H7 (cell line): ENCODE measurements at regions not wholly inside any gene's neighbourhood (a gene's known extent, or its start where the extent isn't known, plus 50 kb on each side); places are given as distances from the start of the nearest gene placed in this dataset.
A peak's percentile ranks its signal among the peaks of the same experiment; 100 is the strongest.

Source experiments
- DNase-seq: peaks from one replicate; pipeline ENCODE4 v3.0.0; 2012
- H3K27me3 ChIP-seq: 2 replicates; pipeline ENCODE4 v1.6.0; 2011; ENCODE audit warnings: mild to moderate bottlenecking, low read length; ENCODE audit not compliant: control insufficient read depth, insufficient read depth
- H3K36me3 ChIP-seq: replicated peaks from 2 replicates; pipeline ENCODE4 v1.5.1; 2011; ENCODE audit warnings: low read length; ENCODE audit not compliant: control insufficient read depth, insufficient read depth
- H3K4me3 ChIP-seq: 2 replicates; pipeline ENCODE4 v1.5.1; 2011; ENCODE audit warnings: low read depth, mild to moderate bottlenecking, control low read depth, low read length, moderate library complexity; ENCODE audit not compliant: insufficient read depth

DNA sequence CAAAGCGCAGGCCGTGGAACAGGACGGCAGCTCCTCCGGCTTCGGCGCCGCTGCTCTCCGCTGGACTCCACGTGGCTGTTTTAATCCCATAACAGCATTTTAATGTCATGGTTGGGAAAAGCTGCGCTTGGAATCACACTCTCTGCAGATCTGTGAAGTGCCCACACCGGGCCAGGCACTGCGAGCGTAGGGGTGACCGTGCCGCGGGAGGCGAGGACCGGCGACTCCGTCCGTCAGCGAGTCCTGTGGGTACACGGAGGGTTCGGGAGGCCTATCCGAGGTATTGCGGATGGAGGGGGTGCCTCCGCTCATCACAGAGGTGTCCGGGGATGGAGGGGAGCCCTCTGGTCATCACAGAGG, 198.0 kb upstream of the SALL3 start:
- Histone ChIP-seq H3K36me3 (no peaks in the 10 kb centered on the region), H3K27me3 (no peaks in the 10 kb centered on the region), H3K4me3 (no peak overlapping the region)
- DNase-seq = no peak

DNA sequence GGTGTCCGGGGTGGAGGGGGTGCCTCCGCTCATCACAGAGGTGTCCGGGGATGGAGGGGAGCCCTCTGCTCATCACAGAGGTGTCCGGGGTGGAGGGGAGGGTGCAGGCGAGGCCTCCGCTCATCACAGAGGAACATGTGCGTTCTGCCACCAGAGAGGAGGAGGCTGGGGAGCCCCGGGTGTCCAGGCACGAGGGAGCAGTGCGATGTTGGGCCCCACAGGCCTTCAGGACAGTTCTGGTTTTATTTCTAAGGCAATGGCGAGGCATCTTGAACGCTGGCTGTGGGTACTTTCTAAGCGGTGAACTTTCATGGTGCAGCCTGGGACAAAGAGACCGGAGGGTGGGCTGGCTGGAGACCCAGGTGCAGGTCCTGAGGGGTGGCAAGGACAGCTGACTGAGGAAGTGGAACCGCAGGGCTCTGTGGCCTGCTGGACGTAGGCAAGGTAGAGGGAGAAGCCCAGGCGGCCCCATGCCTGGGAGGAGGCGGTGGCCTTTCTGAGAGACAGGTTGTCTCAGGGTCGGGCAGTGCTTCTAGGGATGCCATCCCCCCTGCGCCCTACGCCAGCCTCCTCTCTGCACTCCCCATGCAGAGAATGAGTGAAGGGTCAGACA, 196.6 kb upstream of the SALL3 start:
- H3K27me3 ChIP-seq = no peaks in the 10 kb centered on the region
- no peak overlapping the region for H3K4me3 ChIP-seq
- H3K36me3 ChIP-seq = no peaks in the 10 kb centered on the region
- DNase-seq = peak; percentile 40

DNA sequence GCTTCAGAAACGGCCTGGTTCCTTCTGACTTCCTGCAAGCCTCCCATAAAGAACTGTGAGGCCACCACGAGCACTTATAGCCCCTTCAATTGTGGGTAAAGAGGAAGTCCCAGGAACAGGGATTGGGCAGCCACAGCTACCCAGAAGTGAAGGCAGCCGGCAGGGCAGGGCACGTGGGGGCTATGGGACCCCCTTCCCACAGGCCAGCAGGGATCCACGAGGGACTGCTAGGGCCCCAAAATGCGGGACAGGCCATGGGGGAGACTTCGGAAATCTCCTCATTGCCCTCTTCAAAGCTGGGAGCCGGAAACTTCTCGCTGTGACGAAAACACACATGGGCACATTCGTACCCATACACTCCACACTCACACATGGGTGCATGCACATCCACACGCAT, 196.1 kb upstream of the SALL3 start:
- H3K36me3 ChIP-seq = no peaks in the 10 kb centered on the region
- H3K27me3 ChIP-seq = no peaks in the 10 kb centered on the region
- H3K4me3 ChIP-seq = no peak overlapping the region
- DNase-seq = peak; percentile 27

DNA sequence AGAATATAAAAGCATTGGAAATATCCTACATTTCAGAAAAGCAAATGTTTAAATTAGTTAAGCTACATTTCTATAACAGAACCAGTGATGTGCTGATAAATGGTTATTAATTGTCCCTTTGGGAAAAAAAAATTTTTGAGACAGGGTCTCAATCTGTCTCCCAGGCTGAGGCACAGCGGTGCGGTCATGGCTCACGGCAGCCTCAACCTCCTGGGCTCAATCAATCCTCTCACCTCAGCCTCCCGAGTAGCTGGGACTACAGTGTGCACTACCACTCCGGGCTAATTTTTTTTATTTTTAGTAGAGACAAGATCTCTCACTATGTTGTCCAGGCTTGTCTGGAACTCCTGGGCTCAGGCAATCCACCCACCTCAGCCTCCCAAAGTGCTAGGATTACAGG, 194.8 kb upstream of the SALL3 start:
- Histone ChIP-seq H3K36me3 (no peaks in the 10 kb centered on the region), H3K4me3 (no peak overlapping the region), H3K27me3 (no peaks in the 10 kb centered on the region)
- DNase-seq = no peak

DNA sequence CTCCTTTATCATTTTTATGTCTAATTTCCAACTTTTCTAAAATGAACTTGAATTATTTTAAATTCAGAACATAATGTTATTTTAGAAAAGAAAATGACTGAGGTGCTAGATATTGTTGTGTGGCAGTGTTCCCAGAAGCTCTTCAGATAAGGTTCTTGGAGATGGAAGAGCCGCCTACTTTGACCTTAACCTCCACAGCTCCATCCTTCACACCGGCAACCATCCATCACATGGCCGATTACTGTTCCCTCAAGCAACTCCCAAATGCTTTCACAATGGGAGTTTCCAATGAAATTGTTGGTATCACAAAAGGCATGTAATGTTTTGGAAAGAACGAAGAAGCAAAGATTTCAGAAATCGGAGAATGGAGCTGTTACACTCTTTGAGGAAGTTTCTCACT, 193.9 kb upstream of the SALL3 start:
- Histone ChIP-seq H3K36me3 (no peaks in the 10 kb centered on the region), H3K27me3 (no peaks in the 10 kb centered on the region), H3K4me3 (no peak overlapping the region)
- no peak for DNase-seq

DNA sequence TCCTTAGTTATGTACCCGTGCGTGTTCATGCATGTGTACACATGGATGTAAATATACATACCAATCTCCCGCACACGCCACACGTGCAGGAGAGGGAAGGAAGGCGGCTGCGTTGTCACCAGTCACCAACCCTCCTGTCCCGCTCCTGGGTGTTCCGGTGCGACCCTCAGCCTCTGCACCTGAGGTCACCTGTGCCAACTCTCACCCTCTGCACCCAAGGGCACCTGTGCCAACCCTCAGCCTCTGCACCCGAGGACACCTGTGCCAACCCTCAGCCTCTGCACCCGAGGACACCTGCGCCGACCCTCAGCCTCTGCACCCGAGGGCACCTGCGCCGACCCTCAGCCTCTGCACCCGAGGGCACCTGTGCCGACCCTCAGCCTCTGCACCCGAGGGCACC, 192.8 kb upstream of the SALL3 start:
- no peak overlapping the region for H3K4me3 ChIP-seq
- DNase-seq = peak; percentile 19
- H3K27me3 ChIP-seq = no peaks in the 10 kb centered on the region
- no peaks in the 10 kb centered on the region for H3K36me3 ChIP-seq

DNA sequence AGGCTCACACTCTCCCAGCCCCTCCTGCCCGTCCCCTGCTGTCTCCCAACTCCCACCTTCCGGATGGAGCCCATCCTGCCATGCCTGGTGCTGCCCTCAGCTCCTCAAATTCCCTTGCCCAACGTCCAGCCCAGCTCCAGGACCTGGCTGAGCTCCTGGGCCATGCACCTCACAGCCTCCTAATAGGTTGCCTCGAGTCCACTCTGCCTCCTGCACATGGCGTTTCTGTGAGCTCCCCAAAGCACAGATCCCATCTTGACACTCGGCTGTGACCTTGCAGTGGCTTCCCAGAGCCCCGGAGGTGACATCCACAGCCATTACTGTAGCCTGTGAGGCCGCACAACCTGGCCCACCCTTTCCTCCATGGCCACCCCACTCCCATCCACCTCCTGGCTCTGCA, 191.9 kb upstream of the SALL3 start:
- Histone ChIP-seq H3K4me3 (no peak overlapping the region), H3K27me3 (no peaks in the 10 kb centered on the region), H3K36me3 (no peaks in the 10 kb centered on the region)
- no peak for DNase-seq

DNA sequence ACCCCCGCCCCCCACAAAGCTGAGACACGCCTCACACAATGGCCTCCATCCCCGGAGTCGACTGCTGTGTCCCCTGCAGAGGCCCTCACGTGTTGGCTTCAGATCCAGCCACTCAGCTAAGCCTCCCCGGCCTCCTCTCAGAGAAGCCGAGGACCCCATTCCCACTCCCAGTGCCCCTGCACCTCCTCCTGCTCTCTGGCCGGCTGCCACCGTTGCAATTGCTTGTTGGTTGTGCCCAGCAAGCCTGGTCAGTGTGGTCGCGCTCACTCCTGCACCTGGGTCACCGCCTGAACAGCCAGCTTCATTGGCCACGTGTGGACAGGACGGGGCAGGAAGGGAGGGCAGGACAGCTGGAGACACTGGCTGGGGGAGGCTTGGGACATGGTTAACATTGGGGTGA, 191.5 kb upstream of the SALL3 start:
- no peak for DNase-seq
- H3K4me3 ChIP-seq = no peak overlapping the region
- no peaks in the 10 kb centered on the region for H3K27me3 ChIP-seq
- H3K36me3 ChIP-seq = no peaks in the 10 kb centered on the region

DNA sequence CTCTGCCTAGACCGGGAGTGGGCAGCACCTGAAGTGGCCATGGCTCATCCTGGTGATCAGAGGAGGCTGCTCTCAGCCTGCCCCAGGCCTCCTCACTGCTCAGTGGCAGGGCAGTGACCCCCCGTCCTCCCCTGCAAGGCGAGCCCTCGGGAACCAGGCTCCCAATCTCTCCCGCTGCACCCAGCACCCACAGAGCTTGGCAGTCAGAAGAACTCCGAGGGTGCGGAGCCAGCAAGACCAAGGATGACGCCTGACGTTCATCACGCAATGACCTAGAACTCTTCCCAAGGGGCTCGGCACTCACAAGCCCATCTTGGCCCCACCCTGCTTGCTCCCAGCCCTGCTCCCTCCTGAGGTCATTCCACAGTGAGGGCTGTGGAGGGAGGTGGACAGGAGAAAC, 189.8 kb upstream of the SALL3 start:
- no peak for DNase-seq
- H3K36me3 ChIP-seq = no peaks in the 10 kb centered on the region
- H3K4me3 ChIP-seq = no peak overlapping the region
- no peaks in the 10 kb centered on the region for H3K27me3 ChIP-seq

DNA sequence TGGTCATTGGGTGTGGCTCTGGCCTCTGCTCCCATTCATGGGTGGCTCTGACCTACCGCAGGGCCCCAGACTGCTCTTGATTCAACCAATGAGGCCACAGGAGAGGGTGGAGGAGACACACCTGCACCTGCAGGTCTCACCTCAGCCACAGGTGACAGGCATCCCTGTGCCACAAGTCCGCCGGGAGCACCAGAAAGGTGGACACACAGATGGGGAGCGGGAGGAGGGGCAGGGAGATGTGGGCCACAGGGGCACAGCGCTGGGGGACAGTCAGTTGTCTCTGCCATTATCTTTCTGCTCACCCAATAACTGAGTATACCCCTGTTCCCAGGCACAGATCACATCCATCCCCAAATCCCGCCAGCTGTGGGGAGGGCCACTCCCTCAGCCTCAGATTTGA, 189.1 kb upstream of the SALL3 start:
- H3K27me3 ChIP-seq = no peaks in the 10 kb centered on the region
- no peak for DNase-seq
- H3K4me3 ChIP-seq = no peak overlapping the region
- H3K36me3 ChIP-seq = no peaks in the 10 kb centered on the region

DNA sequence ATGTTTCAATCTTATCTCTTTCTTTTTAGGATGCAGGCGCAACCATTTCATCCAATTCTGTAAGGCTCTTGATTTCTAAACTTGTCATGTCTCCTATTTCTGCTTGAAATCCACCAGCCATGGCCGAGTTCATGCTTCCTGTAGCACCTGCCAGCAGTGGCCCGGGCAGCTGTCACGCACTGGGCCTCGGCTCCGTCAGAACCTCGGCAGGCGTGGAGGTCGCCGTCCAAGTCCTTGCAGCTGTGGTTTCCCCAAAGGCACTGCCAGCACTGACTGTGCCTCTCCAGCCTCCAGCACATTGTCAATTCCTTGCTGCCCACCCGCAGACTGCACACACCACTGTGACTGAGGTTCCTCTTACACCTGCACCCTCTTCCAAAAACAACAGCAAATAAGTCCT, 188.7 kb upstream of the SALL3 start:
- Histone ChIP-seq H3K27me3 (no peaks in the 10 kb centered on the region), H3K36me3 (no peaks in the 10 kb centered on the region), H3K4me3 (no peak overlapping the region)
- no peak for DNase-seq

DNA sequence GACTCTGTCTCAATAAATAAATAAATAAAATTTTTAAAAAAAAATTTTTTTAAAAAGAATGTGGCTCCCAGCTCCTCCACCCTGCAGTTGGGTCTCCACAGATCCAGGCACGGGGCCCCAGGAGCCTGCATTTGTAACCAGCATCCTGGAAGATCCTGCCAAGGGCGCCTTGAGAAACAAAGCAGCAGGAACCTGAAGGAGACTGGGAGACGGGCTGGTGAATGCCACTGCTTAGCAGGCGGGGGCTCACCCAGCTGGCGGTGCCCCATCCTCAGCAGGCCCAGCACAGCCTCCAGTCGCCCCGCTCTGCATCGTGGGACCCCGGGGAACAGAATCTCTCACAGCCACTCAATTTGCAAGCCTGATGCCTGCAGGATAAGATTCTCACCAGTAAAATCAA, 187.5 kb upstream of the SALL3 start:
- Histone ChIP-seq H3K36me3 (no peaks in the 10 kb centered on the region), H3K4me3 (no peak overlapping the region), H3K27me3 (no peaks in the 10 kb centered on the region)
- no peak for DNase-seq

DNA sequence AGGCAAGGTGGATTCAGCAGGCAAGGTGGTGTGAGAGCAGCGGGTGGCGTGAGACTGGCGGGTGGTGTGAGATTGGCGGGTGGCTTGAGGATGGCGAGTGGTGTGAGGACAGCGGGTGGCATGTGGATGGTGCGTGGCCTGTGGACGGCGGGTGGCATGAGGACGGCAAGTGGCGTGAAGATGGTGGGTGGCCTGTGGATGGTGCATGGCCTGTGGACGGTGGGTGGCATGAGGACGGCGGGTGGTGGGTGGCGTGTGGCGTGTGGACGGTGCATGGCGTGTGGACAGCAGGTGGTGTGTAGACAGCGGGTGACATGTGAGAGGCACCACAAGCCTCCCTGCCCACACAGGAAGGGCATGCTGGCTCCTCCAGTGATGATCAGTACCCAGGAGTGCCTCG, 186.9 kb upstream of the SALL3 start:
- Histone ChIP-seq H3K27me3 (no peaks in the 10 kb centered on the region), H3K4me3 (no peak overlapping the region), H3K36me3 (no peaks in the 10 kb centered on the region)
- DNase-seq = no peak

DNA sequence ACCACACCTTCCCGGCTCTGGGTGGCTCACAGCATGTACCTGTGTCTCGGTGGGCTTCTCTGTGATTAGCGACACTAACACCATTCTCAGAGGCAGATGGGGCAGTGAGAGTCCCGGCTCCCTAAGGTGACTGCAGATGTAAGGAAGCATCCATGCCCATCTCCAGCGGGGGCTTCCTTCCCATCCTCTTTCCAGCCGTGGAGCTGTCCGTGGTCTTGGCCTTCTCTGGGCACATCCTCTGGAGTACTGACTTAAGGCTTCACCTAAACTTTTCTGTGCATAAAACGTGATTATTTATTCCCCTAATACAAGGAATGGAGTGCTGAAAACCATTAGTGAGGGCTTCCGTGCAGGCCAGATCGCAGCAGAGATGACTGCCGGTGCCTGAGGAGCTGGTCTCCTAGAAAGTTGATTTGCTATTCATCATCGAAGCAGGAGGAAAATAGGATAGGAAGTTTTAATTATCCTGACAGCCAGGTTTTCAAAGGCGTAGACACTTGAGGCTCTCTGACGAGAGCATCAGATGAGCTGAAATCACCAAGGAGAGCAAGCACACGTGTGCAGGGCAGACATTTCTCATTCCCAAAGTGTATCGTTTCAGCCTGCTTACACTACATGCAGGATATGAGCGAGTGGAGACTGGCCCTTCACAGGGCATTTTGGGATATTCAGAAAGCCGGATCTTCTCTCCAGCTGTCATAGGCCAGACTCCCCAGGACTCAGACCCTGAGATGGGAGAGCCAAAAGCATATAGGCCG, 186.1 kb upstream of the SALL3 start:
- Histone ChIP-seq H3K4me3 (no peak overlapping the region), H3K36me3 (no peaks in the 10 kb centered on the region)
- DNase-seq = no peak

DNA sequence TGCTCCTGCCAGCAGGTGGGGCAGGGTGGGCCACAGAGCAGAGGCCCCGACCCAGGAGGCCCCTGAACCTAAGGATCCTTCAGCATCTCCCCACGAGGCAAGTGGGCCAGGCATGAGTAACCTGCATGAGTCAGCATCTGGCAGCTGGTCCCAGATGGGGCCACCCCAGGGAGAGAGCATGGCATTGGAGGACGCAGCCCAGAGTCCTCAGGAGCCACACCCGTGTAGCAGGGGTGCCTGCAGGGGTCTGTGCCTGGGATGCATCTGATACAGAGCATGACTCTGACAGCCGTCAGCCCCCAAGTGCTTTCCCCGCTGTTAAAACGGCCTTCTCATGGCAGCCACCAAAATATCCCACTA, 185.6 kb upstream of the SALL3 start:
- Histone ChIP-seq H3K4me3 (no peak overlapping the region), H3K27me3 (no peaks in the 10 kb centered on the region), H3K36me3 (no peaks in the 10 kb centered on the region)
- no peak for DNase-seq

More for the DNA sequence above, 186.1 kb upstream of the SALL3 start:
- H3K27me3 ChIP-seq = no peaks in the 10 kb centered on the region
